ENCODE measurements at regions not wholly inside any gene's neighbourhood (a gene's known extent, or its start where the extent isn't known, plus 50 kb on each side); places are given as distances from the start of the nearest gene placed in this dataset.

GRCh38 chr4:24172406-24172805 is 282.6 kb upstream of the PPARGC1A start:
- TF ChIP-seq CTCF (conservative IDR thresholded peaks at IDR 0.05; ENCODE audit: low read length) (no peak), EZH2phosphoT487 (IDR thresholded peaks at IDR 0.05; ENCODE audit: borderline replicate concordance, low read depth, low read length) (no peak)
